ENCODE measurements at regions not wholly inside any gene's neighbourhood (a gene's known extent, or its start where the extent isn't known, plus 50 kb on each side); places are given as distances from the start of the nearest gene placed in this dataset.

- no peak for TF ChIP-seq REST (IDR thresholded peaks at IDR 0.05; ENCODE audit: insufficient read depth in 1 of 2, low read depth in 2 of 2, low read length in 2 of 2)
- TF ChIP-seq POLR2AphosphoS5 (IDR thresholded peaks at IDR 0.05; ENCODE audit: low read depth, low read length): no peak
- no peak for TF ChIP-seq SIN3A (IDR thresholded peaks at IDR 0.05; ENCODE audit: borderline replicate concordance, insufficient read depth, low read length)
- TF ChIP-seq TAF1 (IDR thresholded peaks at IDR 0.05; ENCODE audit: borderline replicate concordance, insufficient read depth, low read length): no peak
These were observed 95.1 kb upstream of the PLET1 start for GRCh38 chr11:112355726-112356125.
